K562 (cell line): ENCODE measurements at regions not wholly inside any gene's neighbourhood (a gene's known extent, or its start where the extent isn't known, plus 50 kb on each side); places are given as distances from the start of the nearest gene placed in this dataset.

Experiments
- ATAC-seq: fragments of 200-7000 bp; cut with Tn5 transposase; 3 replicates; pipeline ENCODE4 v1.9.1; 2020; ENCODE audit warnings: moderate library complexity
- BruUV-seq: library from RNA; stranded (reverse); fragments of 400-500 nt; replicated peaks from 2 replicates; lab custom pipeline; 2021; lab: Mats Ljungman, UMichigan
- CTCF ChIA-PET: fragments of 300-600 bp; formaldehyde crosslinking; extraction: SDS; loops from one replicate; lab custom pipeline; 2021; ENCODE audit warnings: low intra/inter-chr PET ratio; lab: Yijun Ruan, JAX
- POLR2A ChIA-PET: fragments of 300-600, 350-650 bp; sonication (Branson Sonifier 250); formaldehyde crosslinking; extraction: SDS; loops from one replicate; lab custom pipeline; 2021; ENCODE audit warnings: antibody characterized with exemption, inconsistent platforms; lab: Yijun Ruan, JAX
- DNase-seq, 4 experiments: peaks; one replicate each; pipeline versions ENCODE4 v3.0.0 to v3.0.0-alpha.2; 2011 to 2018; ENCODE audit warnings: low spot score in 3 of 4, mixed read lengths in 3 of 4; ENCODE audit errors: extremely low read depth in 1 of 4
- FAIRE-seq: peaks from 2 replicates; lab custom pipeline; 2011; peaks lifted over from hg19 to GRCh38; lab: Jason Lieb, UNC
- H2AFZ ChIP-seq: 2 replicates; pipeline ENCODE4 v1.6.0; 2011; ENCODE audit warnings: low read depth, low read length, control low read depth, inconsistent platforms
- H3K27ac ChIP-seq: fragments of 200-600 bp; 3 replicates; pipeline ENCODE4 v1.8.0; 2011; ENCODE audit warnings: low read depth, mild to moderate bottlenecking, control low read depth, inconsistent platforms, low read length, moderate library complexity, mixed read lengths; ENCODE audit errors: extremely low read depth
- H3K27me3 ChIP-seq, 2 experiments: fragments of 300-600 bp in 1 of 2; 2 replicates in 1 of 2; 3 replicates in 1 of 2; pipeline versions ENCODE4 v1.6.0 to v1.8.0; 2011; ENCODE audit warnings: inconsistent platforms in 2 of 2, low read length in 2 of 2, mild to moderate bottlenecking in 1 of 2, mixed read lengths in 1 of 2, moderate library complexity in 1 of 2; ENCODE audit not compliant: control insufficient read depth in 2 of 2, insufficient read depth in 2 of 2
- H3K36me3 ChIP-seq: fragments of 300-600 bp; 3 replicates; pipeline ENCODE4 v1.8.0; 2011; ENCODE audit warnings: mild to moderate bottlenecking, low read length, inconsistent platforms; ENCODE audit not compliant: control insufficient read depth, insufficient read depth
- H3K4me1 ChIP-seq, 2 experiments: fragments of 200-600 bp in 1 of 2; replicated peaks in 1 of 2; 2 replicates in 1 of 2; 3 replicates in 1 of 2; pipeline versions ENCODE4 v1.5.1 to v1.8.0; 2011; ENCODE audit warnings: inconsistent platforms in 2 of 2, low read length in 2 of 2, mild to moderate bottlenecking in 1 of 2, mixed read lengths in 1 of 2, moderate library complexity in 1 of 2; ENCODE audit not compliant: control insufficient read depth in 2 of 2, insufficient read depth in 2 of 2
- H3K4me2 ChIP-seq: 2 replicates; pipeline ENCODE4 v1.6.1; 2011; ENCODE audit warnings: low read length, control low read depth, inconsistent platforms, mixed read lengths; ENCODE audit not compliant: insufficient read depth
- H3K4me3 ChIP-seq: fragments of 200-600 bp; sonication (generic), shearing (Covaris generic); 2 replicates; pipeline ENCODE4 v1.5.1; 2016; ENCODE audit warnings: control low read depth, inconsistent platforms
- H3K79me2 ChIP-seq: fragments of 200-600 bp; 3 replicates; pipeline ENCODE4 v1.8.0; 2011; ENCODE audit warnings: low read length, inconsistent platforms; ENCODE audit not compliant: control insufficient read depth, insufficient read depth
- H3K9ac ChIP-seq, 2 experiments: 2 replicates each; pipeline versions ENCODE4 v1.6.0 to v1.6.1; 2011; ENCODE audit warnings: low read depth in 2 of 2, low read length in 2 of 2, control low read depth in 1 of 2, inconsistent platforms in 1 of 2, mild to moderate bottlenecking in 1 of 2, mixed read lengths in 1 of 2; ENCODE audit not compliant: insufficient read depth in 1 of 2
- H3K9me1 ChIP-seq: one replicate; pipeline ENCODE4 v1.6.0; 2011; ENCODE audit warnings: inconsistent platforms, mild to moderate bottlenecking, low read length, moderate library complexity; ENCODE audit not compliant: control insufficient read depth, insufficient read depth
- H3K9me3 ChIP-seq: replicated peaks from 2 replicates; pipeline ENCODE4 v1.5.1; 2011; ENCODE audit warnings: low read depth, low read length, inconsistent platforms; ENCODE audit not compliant: control insufficient read depth, insufficient read depth
- H4K20me1 ChIP-seq: replicated peaks from 2 replicates; pipeline ENCODE4 v1.6.1; 2011; ENCODE audit warnings: low read length, inconsistent platforms, mixed read lengths; ENCODE audit not compliant: control insufficient read depth, insufficient read depth
- CSDE1 ChIP-seq, 2 experiments: fragments of 450-650 bp; IDR thresholded peaks; 2 replicates each; pipeline ENCODE4 v1.6.1; 2016; ENCODE audit warnings: mild to moderate bottlenecking in 1 of 2
- ELF2 ChIP-seq: fragments of 250-450 bp; sonication (Bioruptor Pico); IDR thresholded peaks from 2 replicates; pipeline ENCODE4 v1.5.0; 2021; ENCODE audit warnings: mild to moderate bottlenecking
- MTA2 ChIP-seq: fragments of 450-650 bp; IDR thresholded peaks from 2 replicates; pipeline ENCODE4 v1.6.1; 2016; ENCODE audit warnings: low read depth
- POLR2A ChIP-seq: fragments of 450-650 bp; conservative IDR thresholded peaks from 2 replicates; pipeline ENCODE4 v1.6.1; 2016
- TCF15 ChIP-seq: fragments of 250-450 bp; sonication (Bioruptor Pico); IDR thresholded peaks from 2 replicates; pipeline ENCODE4 v1.8.0; 2022; ENCODE audit warnings: moderate library complexity, mild to moderate bottlenecking, inconsistent platforms
- TCF7L2 ChIP-seq: fragments of 150-350 bp; IDR thresholded peaks from 2 replicates; pipeline ENCODE4 v1.6.1; 2016; ENCODE audit warnings: low read depth, mild to moderate bottlenecking, low read length, moderate library complexity
- ZNF12 ChIP-seq: sonication (generic); formaldehyde crosslinking; IDR thresholded peaks from 2 replicates; pipeline ENCODE4 v1.4.0; 2020; ENCODE audit warnings: mild to moderate bottlenecking, missing genetic modification reagents
- ZNF124 ChIP-seq: sonication (generic); formaldehyde crosslinking; IDR thresholded peaks from 2 replicates; pipeline ENCODE4 v1.8.1; 2022; ENCODE audit warnings: missing genetic modification reagents
- ZNF23 ChIP-seq: fragments of 250-450 bp; sonication (Bioruptor Pico); IDR thresholded peaks from 2 replicates; pipeline ENCODE4 v1.4.0; 2020; ENCODE audit warnings: mild to moderate bottlenecking
- WGBS: fragments of 100-300 bp; shearing (Covaris generic); methylation state at CpG from one replicate; pipeline ENCODE4 v1.1.6; 2016; ENCODE audit warnings: low coverage, mixed read lengths; ENCODE audit not compliant: insufficient coverage; ENCODE audit errors: missing lambda C conversion rate; 5-methylcytosine and 5-hydroxymethylcytosine counted together
- in situ Hi-C: fragments of 300-500 bp; cut with MboI; formaldehyde crosslinking; loops from 4 replicates; pipeline ENCODE4 v1.15.0; 2018; ENCODE audit warnings: inconsistent platforms, mixed read lengths
- intact Hi-C: fragments of 100-400 bp; cut with micrococcal nuclease; formaldehyde crosslinking; loops from 2 replicates; pipeline ENCODE4 v1.14.2; 2022

DNA sequence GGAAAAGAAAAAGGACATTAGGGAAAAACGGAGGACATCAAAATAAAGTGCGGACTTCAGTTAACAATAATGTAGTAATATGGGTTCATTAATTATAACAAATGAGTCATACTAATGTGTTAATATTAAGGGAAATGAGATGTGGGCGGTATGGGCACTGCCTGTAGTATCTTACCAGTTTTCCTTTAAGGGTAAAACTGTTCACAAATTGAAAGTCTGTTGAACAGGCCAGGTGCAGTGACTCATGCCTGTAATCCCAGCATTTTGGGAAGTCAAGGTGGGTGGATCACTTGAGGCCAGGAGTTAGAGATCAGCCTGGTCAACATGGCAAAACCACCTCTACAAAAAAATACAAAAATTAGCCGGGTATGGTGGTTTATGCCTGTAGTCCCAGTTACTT, 56.8 kb upstream of the PMAIP1 start:
- H3K27ac ChIP-seq, result no peak overlapping the region
- intact Hi-C loops, result no loop called here
- no peaks in the 10 kb centered on the region for H3K9me3 ChIP-seq
- H3K4me3 ChIP-seq, result no peak overlapping the region
- no peak for TF ChIP-seq CSDE1 (IDR thresholded peaks at IDR 0.05)
- TF ChIP-seq TCF15 (CRISPR knock-in tag), result no peak
- TF ChIP-seq TCF7L2, result no peak
- no peak for TF ChIP-seq MTA2
- TF ChIP-seq ZNF124 (CRISPR knock-in tag), result no peak
- TF ChIP-seq POLR2A, result no peak
- no peak for TF ChIP-seq ZNF23 (CRISPR knock-in tag)
- TF ChIP-seq ZNF12, result no peak
- no peak for TF ChIP-seq ELF2 (CRISPR knock-in tag)
- TF ChIP-seq, all 486 proteins: peak for 0
- Histone ChIP-seq H3K79me2 (no peaks in the 10 kb centered on the region), H3K9me1 (no peaks in the 10 kb centered on the region), H3K4me2 (no peak overlapping the region), H4K20me1 (no peaks in the 10 kb centered on the region), H3K9ac (no peak overlapping the region), H3K4me1 (no peaks in the 10 kb centered on the region), H3K36me3 (no peaks in the 10 kb centered on the region), H2AFZ (no peak overlapping the region), H3K27me3 (no peaks in the 10 kb centered on the region)
- in situ Hi-C loops, result loop anchor here (25.0 kb wide), 1 partner anchor 694 kb away; no protein-coding TSS in a partner anchor
- WGBS, result 9% methylated on average over 4 of the region's 4 CpGs
- FAIRE-seq (no peak), ATAC-seq (no peak), DNase-seq (no peak)
- POLR2A ChIA-PET, result no interaction called here
- no TSS peak for BruUV-seq
- CTCF ChIA-PET, result no interaction called here
